OCI-LY1 (cell line): ENCODE measurements at regions not wholly inside any gene's neighbourhood (a gene's known extent, or its start where the extent isn't known, plus 50 kb on each side); places are given as distances from the start of the nearest gene placed in this dataset.

Experiments used
- H2AFZ ChIP-seq: fragments of 200-600 bp; sonication (generic), shearing (Covaris generic); 2 replicates; pipeline ENCODE4 v1.6.0; 2014; ENCODE audit warnings: antibody characterized with exemption, mild to moderate bottlenecking, low read length
- H3F3A ChIP-seq: fragments of 200-600 bp; sonication (generic), shearing (Covaris generic); 2 replicates; pipeline ENCODE4 v1.6.0; 2014; ENCODE audit warnings: mild to moderate bottlenecking, antibody characterized with exemption, low read length, moderate library complexity; ENCODE audit not compliant: insufficient read depth
- H3K27ac ChIP-seq: fragments of 200-600 bp; sonication (generic); 2 replicates; pipeline ENCODE4 v1.5.1; 2014; ENCODE audit warnings: low read length, mixed run types, mild to moderate bottlenecking, low read depth; ENCODE audit not compliant: poor library complexity, severe bottlenecking
- H3K27me3 ChIP-seq: fragments of 200-600 bp; sonication (generic); 2 replicates; pipeline ENCODE4 v1.6.0; 2014; ENCODE audit warnings: antibody characterized with exemption, mild to moderate bottlenecking, low read length, moderate library complexity; ENCODE audit not compliant: insufficient read depth
- H3K36me3 ChIP-seq: fragments of 200-600 bp; sonication (generic); 2 replicates; pipeline ENCODE4 v1.6.1; 2014; ENCODE audit warnings: mild to moderate bottlenecking, antibody characterized with exemption, low read length, moderate library complexity, mixed read lengths; ENCODE audit not compliant: insufficient read depth
- H3K4me1 ChIP-seq: fragments of 200-600 bp; sonication (generic); 2 replicates; pipeline ENCODE4 v1.5.1; 2014; ENCODE audit warnings: mild to moderate bottlenecking, low read length, moderate library complexity; ENCODE audit not compliant: insufficient read depth, severe bottlenecking
- H3K4me2 ChIP-seq: fragments of 200-600 bp; sonication (generic), shearing (Covaris generic); 2 replicates; pipeline ENCODE4 v1.6.1; 2014; ENCODE audit warnings: low read length
- H3K4me3 ChIP-seq: fragments of 200-600 bp; sonication (generic); 2 replicates; pipeline ENCODE4 v1.5.1; 2014; ENCODE audit warnings: low read length, low read depth, mild to moderate bottlenecking, mixed read lengths; ENCODE audit not compliant: poor library complexity, severe bottlenecking
- H3K79me2 ChIP-seq: fragments of 200-600 bp; shearing (Covaris generic); 2 replicates; pipeline ENCODE4 v1.6.1; 2016; ENCODE audit warnings: mixed run types, low read length, mixed read lengths; ENCODE audit not compliant: insufficient read depth
- H3K9ac ChIP-seq: fragments of 200-600 bp; sonication (generic), shearing (Covaris generic); 2 replicates; pipeline ENCODE4 v1.6.1; 2014; ENCODE audit warnings: mild to moderate bottlenecking, low read length, mixed read lengths
- H3K9me2 ChIP-seq: fragments of 200-600 bp; sonication (generic), shearing (Covaris generic); 2 replicates; pipeline ENCODE4 v1.6.1; 2014; ENCODE audit warnings: low read depth, mild to moderate bottlenecking, low read length, mixed read lengths
- H3K9me3 ChIP-seq: fragments of 200-600 bp; shearing (Covaris generic); 2 replicates; pipeline ENCODE4 v1.6.1; 2014; ENCODE audit warnings: low read length, mixed read lengths
- H4K20me1 ChIP-seq: fragments of 200-600 bp; sonication (generic), shearing (Covaris generic); 2 replicates; pipeline ENCODE4 v1.6.0; 2016; ENCODE audit warnings: mild to moderate bottlenecking, low read length; ENCODE audit not compliant: insufficient read depth
- EZH2 ChIP-seq: fragments of 200-600 bp; sonication (generic), shearing (Covaris generic); IDR thresholded peaks from 2 replicates; pipeline ENCODE4 v1.8.0; 2017; ENCODE audit warnings: borderline replicate concordance, mixed run types, mild to moderate bottlenecking, antibody characterized with exemption, low read length, moderate library complexity, mixed read lengths
- TF ChIP-seq, protein P1 (sequence below): fragments of 200-600 bp; sonication (generic), shearing (Covaris generic); IDR thresholded peaks from 2 replicates; pipeline ENCODE4 v1.5.1; 2017; ENCODE audit warnings: mild to moderate bottlenecking, antibody characterized with exemption, low read length, moderate library complexity, mixed read lengths

DNA sequence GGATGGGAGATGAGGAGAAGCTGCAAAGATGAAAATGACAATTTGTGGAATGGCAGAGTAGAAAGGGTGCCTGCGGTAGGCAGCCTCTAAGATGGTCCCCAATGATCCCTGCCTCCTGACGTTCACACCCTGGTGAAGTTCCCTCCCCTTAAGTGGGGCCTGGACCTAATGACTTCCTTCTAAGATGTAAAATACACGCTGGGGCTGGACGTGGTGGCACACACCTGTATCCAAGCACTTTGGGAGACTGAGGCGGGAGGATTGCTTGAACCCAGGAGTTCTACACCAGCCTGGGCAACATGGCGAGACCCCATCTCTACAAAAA, 60.7 kb upstream of the CREB3L1 start:
- no peaks in the 10 kb centered on the region for H3K36me3 ChIP-seq
- H3K79me2 ChIP-seq, result no peaks in the 10 kb centered on the region
- no peaks in the 10 kb centered on the region for H4K20me1 ChIP-seq
- no peak overlapping the region for H2AFZ ChIP-seq
- H3K9me2 ChIP-seq, result no peaks in the 10 kb centered on the region
- no peak overlapping the region for H3K27ac ChIP-seq
- H3K9me3 ChIP-seq, result no peaks in the 10 kb centered on the region
- no peak overlapping the region for H3K4me3 ChIP-seq
- H3F3A ChIP-seq, result no peaks in the 10 kb centered on the region
- H3K4me2 ChIP-seq, result peak overlapping the region; percentile 47; the same call in 1 of the 2 replicates
- H3K4me1 ChIP-seq, result peaks cover 4% of the 10 kb centered on the region
- H3K9ac ChIP-seq, result no peak overlapping the region
- no peaks in the 10 kb centered on the region; the same call in 1 of the 2 replicates for H3K27me3 ChIP-seq
- TF ChIP-seq, protein P1, sequence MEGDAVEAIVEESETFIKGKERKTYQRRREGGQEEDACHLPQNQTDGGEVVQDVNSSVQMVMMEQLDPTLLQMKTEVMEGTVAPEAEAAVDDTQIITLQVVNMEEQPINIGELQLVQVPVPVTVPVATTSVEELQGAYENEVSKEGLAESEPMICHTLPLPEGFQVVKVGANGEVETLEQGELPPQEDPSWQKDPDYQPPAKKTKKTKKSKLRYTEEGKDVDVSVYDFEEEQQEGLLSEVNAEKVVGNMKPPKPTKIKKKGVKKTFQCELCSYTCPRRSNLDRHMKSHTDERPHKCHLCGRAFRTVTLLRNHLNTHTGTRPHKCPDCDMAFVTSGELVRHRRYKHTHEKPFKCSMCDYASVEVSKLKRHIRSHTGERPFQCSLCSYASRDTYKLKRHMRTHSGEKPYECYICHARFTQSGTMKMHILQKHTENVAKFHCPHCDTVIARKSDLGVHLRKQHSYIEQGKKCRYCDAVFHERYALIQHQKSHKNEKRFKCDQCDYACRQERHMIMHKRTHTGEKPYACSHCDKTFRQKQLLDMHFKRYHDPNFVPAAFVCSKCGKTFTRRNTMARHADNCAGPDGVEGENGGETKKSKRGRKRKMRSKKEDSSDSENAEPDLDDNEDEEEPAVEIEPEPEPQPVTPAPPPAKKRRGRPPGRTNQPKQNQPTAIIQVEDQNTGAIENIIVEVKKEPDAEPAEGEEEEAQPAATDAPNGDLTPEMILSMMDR, result no peak
- no peak for TF ChIP-seq EZH2

DNA sequence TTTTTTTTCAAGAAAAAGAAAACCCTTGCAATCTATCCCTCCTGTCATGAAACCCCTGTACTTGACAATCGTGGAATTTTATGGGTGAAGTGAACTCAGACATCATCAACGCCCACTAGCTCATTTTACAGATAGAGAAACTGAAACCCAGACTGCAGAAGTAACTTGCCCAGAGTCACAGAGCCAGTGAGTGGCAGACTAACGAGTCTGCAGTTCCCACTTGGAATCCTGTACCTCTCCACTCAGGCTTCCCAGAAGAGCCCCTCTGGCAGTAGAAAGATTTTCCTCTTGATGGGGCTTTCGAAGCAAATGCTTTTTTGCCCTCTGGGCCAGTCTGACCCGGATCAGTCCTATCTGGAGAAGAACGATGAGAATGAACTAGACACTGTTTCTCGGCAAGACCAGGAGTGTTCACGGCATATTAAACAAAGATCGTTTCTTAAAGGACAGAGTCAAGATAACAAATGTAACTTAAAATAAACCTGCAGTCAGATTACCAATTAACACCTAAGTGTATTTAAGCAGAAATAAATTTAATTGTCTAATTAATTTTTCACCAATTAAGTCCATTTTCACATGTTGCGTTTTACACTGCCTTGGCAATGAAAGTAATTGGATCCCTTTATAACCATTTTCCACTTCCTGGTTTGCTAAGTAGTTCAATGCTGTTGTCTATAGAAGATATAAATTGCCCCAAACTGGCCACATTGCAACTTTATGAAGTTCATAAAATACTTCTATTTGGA, 61.3 kb upstream of the CREB3L1 start:
- H3K9me2 ChIP-seq, result no peaks in the 10 kb centered on the region
- H3K27ac ChIP-seq, result no peak overlapping the region
- H3K79me2 ChIP-seq, result no peaks in the 10 kb centered on the region
- no peak overlapping the region for H2AFZ ChIP-seq
- H3K9me3 ChIP-seq, result no peaks in the 10 kb centered on the region
- H3F3A ChIP-seq, result no peaks in the 10 kb centered on the region
- peak overlapping the region; percentile 21 for H3K4me3 ChIP-seq
- TF ChIP-seq, protein P1, result no peak
- no peak overlapping the region; the same call in 1 of the 2 replicates for H3K9ac ChIP-seq
- no peaks in the 10 kb centered on the region for H4K20me1 ChIP-seq
- H3K4me1 ChIP-seq, result peaks cover 4% of the 10 kb centered on the region
- H3K4me2 ChIP-seq, result peak overlapping the region; percentile 47
- no peaks in the 10 kb centered on the region; the same call in 1 of the 2 replicates for H3K27me3 ChIP-seq
- no peaks in the 10 kb centered on the region for H3K36me3 ChIP-seq

DNA sequence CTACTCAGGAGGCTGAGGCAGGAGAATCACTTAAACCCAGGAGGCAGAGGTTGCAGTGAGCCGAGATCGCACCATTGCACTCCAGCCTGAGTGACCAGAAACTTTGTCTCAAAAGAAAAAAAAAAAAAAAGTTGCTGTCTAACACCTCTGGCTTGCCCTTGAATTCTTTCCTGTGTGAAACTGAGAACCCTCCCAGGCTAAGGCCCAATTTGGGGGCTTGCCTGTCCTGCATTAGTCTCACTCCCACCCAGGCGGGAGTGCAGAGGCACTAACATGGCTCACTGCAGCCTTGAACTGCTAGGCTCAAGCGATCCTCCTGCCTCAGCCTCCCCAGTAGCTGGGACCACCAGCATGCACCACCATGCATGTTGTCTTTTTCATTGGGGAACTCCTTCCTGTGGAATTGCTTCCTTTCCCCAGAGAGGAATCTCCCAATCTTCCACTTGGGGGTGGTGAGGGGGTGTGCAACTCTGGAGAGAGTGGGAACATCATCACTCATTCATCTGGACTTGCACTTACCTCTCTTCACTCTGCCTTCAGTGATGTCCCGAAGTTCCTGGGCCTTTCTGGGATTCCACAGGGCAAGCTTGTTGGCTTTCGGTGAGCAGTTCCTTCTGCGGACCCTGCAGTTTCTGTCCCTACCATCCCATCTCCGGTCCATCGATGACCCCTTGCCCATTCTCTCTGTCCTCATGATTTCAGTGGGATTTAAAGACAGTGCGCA, 62.1 kb upstream of the CREB3L1 start:
- H3K4me3 ChIP-seq, result no peak overlapping the region
- no peak overlapping the region for H3K27ac ChIP-seq
- H3K4me1 ChIP-seq, result peaks cover 4% of the 10 kb centered on the region
- no peaks in the 10 kb centered on the region for H3K9me3 ChIP-seq
- no peaks in the 10 kb centered on the region for H4K20me1 ChIP-seq
- H3K27me3 ChIP-seq, result no peaks in the 10 kb centered on the region
- H3K9ac ChIP-seq, result no peak overlapping the region
- no peaks in the 10 kb centered on the region for H3K9me2 ChIP-seq
- TF ChIP-seq EZH2, result no peak
- TF ChIP-seq, protein P1, result no peak
- H2AFZ ChIP-seq, result no peak overlapping the region
- H3K4me2 ChIP-seq, result no peak overlapping the region
- no peaks in the 10 kb centered on the region for H3K79me2 ChIP-seq
- no peaks in the 10 kb centered on the region for H3K36me3 ChIP-seq
- no peaks in the 10 kb centered on the region for H3F3A ChIP-seq
